GM23338 (cell line): ENCODE measurements at regions not wholly inside any gene's neighbourhood (a gene's known extent, or its start where the extent isn't known, plus 50 kb on each side); places are given as distances from the start of the nearest gene placed in this dataset.

ENCODE experiments used
- ATAC-seq: fragments of 200-7000 bp; cut with Tn5 transposase; 3 replicates; pipeline ENCODE4 v1.9.1; 2020
- DNase-seq: peaks from one replicate; pipeline ENCODE4 v3.0.0-alpha.2; 2015; ENCODE audit warnings: low spot score
- H2AFZ ChIP-seq: fragments of 200-600 bp; sonication (generic); 2 replicates; pipeline ENCODE4 v1.8.0; 2016; ENCODE audit warnings: antibody characterized with exemption, mild to moderate bottlenecking, moderate library complexity
- H3F3A ChIP-seq: fragments of 200-600 bp; sonication (generic); replicated peaks from 2 replicates; pipeline ENCODE4 v1.8.0; 2017; ENCODE audit warnings: antibody characterized with exemption, mixed run types, low read depth
- H3K27ac ChIP-seq: fragments of 200-600 bp; sonication (generic); 2 replicates; pipeline ENCODE4 v1.6.1; 2016; ENCODE audit warnings: low read depth
- H3K27me3 ChIP-seq: fragments of 200-600 bp; sonication (generic); 2 replicates; pipeline ENCODE4 v1.8.0; 2016; ENCODE audit warnings: mild to moderate bottlenecking, mixed run types, moderate library complexity; ENCODE audit not compliant: insufficient read depth
- H3K36me3 ChIP-seq: fragments of 200-600 bp; sonication (generic); 2 replicates; pipeline ENCODE4 v1.8.0; 2016; ENCODE audit warnings: mild to moderate bottlenecking; ENCODE audit not compliant: insufficient read depth
- H3K4me1 ChIP-seq: fragments of 200-600 bp; sonication (generic); 2 replicates; pipeline ENCODE4 v1.8.0; 2016; ENCODE audit warnings: mild to moderate bottlenecking, moderate library complexity; ENCODE audit not compliant: insufficient read depth
- H3K4me2 ChIP-seq: fragments of 200-600 bp; sonication (generic); 2 replicates; pipeline ENCODE4 v1.7.1; 2017; ENCODE audit warnings: mixed run types
- H3K4me3 ChIP-seq: fragments of 200-600 bp; sonication (generic); 2 replicates; pipeline ENCODE4 v1.6.1; 2016; ENCODE audit warnings: mixed run types
- H3K79me2 ChIP-seq: fragments of 200-600 bp; sonication (generic); replicated peaks from 2 replicates; pipeline ENCODE4 v1.8.0; 2017; ENCODE audit warnings: mild to moderate bottlenecking; ENCODE audit not compliant: insufficient read depth
- H3K9me2 ChIP-seq: fragments of 200-600 bp; sonication (generic); 2 replicates; pipeline ENCODE4 v1.8.0; 2017; ENCODE audit not compliant: insufficient read depth
- H4K20me1 ChIP-seq: fragments of 200-600 bp; sonication (generic); replicated peaks from 2 replicates; pipeline ENCODE4 v1.8.0; 2017; ENCODE audit warnings: mild to moderate bottlenecking; ENCODE audit not compliant: insufficient read depth
- H3K27ac Mint-ChIP-seq: 2 replicates; pipeline ENCODE4 v1.8.0; 2020; ENCODE audit warnings: inconsistent platforms, mild to moderate bottlenecking, moderate library complexity, mixed read lengths
- H3K27me3 Mint-ChIP-seq: 3 replicates; pipeline ENCODE4 v1.8.0; 2022; ENCODE audit warnings: low read depth, mild to moderate bottlenecking, moderate library complexity, mixed read lengths, inconsistent platforms; ENCODE audit not compliant: insufficient read depth, poor library complexity
- H3K36me3 Mint-ChIP-seq: 3 replicates; pipeline ENCODE4 v1.8.0; 2021; ENCODE audit warnings: low read depth, mild to moderate bottlenecking, inconsistent platforms, moderate library complexity, mixed read lengths
- H3K4me1 Mint-ChIP-seq: 3 replicates; pipeline ENCODE4 v1.8.0; 2020; ENCODE audit warnings: mild to moderate bottlenecking, inconsistent platforms, mixed read lengths
- H3K4me3 Mint-ChIP-seq: 3 replicates; pipeline ENCODE4 v1.8.0; 2021; ENCODE audit warnings: moderate library complexity, mild to moderate bottlenecking, inconsistent platforms, mixed read lengths
- H3K9me3 Mint-ChIP-seq: 3 replicates; pipeline ENCODE4 v1.8.0; 2020; ENCODE audit warnings: moderate library complexity, mild to moderate bottlenecking, inconsistent platforms, mixed read lengths
- EZH2 ChIP-seq: fragments of 200-600 bp; sonication (generic); IDR thresholded peaks from one replicate; pipeline ENCODE4 v1.8.0; 2017; ENCODE audit warnings: antibody characterized with exemption, mild to moderate bottlenecking, low read depth; ENCODE audit not compliant: unreplicated experiment
- EZH2phosphoT487 ChIP-seq: fragments of 200-600 bp; sonication (generic); IDR thresholded peaks from one replicate; pipeline ENCODE4 v1.8.1; 2018; ENCODE audit warnings: antibody characterized with exemption; ENCODE audit not compliant: unreplicated experiment
- JUNB ChIP-seq: IDR thresholded peaks from one replicate; pipeline ENCODE4 v1.6.1; 2016; ENCODE audit warnings: antibody characterized with exemption; ENCODE audit not compliant: unreplicated experiment
- NANOG ChIP-seq: IDR thresholded peaks from 2 replicates; pipeline ENCODE4 v1.6.1; 2016; ENCODE audit warnings: antibody characterized with exemption, borderline replicate concordance
- STAT1 ChIP-seq: IDR thresholded peaks from one replicate; pipeline ENCODE4 v1.6.1; 2016; ENCODE audit warnings: antibody characterized with exemption; ENCODE audit not compliant: unreplicated experiment
- ZNF114 ChIP-seq: fragments of 250-450 bp; sonication (Bioruptor Pico); IDR thresholded peaks from 2 replicates; pipeline ENCODE4 v1.5.0; 2020; ENCODE audit warnings: mild to moderate bottlenecking, moderate library complexity
- TF ChIP-seq, protein P1 (sequence below): fragments of 250-450 bp; sonication (Bioruptor Pico); IDR thresholded peaks from 2 replicates; pipeline ENCODE4 v1.5.0; 2020; ENCODE audit warnings: mild to moderate bottlenecking, moderate library complexity
- TF ChIP-seq, protein P2 (sequence below), 2 experiments: fragments of 200-600 bp in 1 of 2; sonication (generic) in 1 of 2; conservative IDR thresholded peaks; 2 replicates each; pipeline versions ENCODE4 v1.5.1 to v1.6.1; 2016 to 2017; ENCODE audit warnings: antibody characterized with exemption in 2 of 2, low read depth in 2 of 2, mild to moderate bottlenecking in 2 of 2, moderate library complexity in 1 of 2
- TF ChIP-seq, protein P3 (sequence below): IDR thresholded peaks from one replicate; pipeline ENCODE4 v1.6.1; 2018; ENCODE audit warnings: antibody characterized with exemption; ENCODE audit not compliant: unreplicated experiment

DNA sequence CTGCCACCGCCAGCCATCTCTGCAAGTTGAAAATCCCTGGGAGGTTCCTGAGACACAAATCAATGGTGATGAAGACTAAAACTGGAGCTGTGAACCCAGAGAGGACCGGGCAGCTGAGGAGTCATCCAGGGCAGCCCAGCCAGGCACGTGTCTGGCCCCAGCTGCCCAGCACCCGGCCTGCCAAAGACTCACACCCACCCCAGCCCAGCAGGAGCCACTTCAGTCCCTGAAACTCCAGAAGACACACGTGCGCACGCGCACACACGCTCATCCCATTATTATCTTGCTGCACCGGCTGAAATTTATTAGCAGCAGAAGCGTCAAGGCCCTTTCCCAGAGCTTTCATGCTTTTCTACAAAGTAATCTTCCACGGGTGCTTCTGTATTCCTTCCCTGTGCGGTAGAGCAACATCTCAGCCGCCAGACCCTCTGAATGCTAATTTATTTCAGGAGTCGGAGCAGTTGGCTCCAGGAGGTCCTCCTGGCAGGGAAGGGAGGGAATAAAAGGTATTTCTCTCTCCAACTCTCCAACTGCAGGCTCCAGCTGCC, 59.8 kb upstream of the RBFOX3 start (continued):
- TF ChIP-seq, protein P1, sequence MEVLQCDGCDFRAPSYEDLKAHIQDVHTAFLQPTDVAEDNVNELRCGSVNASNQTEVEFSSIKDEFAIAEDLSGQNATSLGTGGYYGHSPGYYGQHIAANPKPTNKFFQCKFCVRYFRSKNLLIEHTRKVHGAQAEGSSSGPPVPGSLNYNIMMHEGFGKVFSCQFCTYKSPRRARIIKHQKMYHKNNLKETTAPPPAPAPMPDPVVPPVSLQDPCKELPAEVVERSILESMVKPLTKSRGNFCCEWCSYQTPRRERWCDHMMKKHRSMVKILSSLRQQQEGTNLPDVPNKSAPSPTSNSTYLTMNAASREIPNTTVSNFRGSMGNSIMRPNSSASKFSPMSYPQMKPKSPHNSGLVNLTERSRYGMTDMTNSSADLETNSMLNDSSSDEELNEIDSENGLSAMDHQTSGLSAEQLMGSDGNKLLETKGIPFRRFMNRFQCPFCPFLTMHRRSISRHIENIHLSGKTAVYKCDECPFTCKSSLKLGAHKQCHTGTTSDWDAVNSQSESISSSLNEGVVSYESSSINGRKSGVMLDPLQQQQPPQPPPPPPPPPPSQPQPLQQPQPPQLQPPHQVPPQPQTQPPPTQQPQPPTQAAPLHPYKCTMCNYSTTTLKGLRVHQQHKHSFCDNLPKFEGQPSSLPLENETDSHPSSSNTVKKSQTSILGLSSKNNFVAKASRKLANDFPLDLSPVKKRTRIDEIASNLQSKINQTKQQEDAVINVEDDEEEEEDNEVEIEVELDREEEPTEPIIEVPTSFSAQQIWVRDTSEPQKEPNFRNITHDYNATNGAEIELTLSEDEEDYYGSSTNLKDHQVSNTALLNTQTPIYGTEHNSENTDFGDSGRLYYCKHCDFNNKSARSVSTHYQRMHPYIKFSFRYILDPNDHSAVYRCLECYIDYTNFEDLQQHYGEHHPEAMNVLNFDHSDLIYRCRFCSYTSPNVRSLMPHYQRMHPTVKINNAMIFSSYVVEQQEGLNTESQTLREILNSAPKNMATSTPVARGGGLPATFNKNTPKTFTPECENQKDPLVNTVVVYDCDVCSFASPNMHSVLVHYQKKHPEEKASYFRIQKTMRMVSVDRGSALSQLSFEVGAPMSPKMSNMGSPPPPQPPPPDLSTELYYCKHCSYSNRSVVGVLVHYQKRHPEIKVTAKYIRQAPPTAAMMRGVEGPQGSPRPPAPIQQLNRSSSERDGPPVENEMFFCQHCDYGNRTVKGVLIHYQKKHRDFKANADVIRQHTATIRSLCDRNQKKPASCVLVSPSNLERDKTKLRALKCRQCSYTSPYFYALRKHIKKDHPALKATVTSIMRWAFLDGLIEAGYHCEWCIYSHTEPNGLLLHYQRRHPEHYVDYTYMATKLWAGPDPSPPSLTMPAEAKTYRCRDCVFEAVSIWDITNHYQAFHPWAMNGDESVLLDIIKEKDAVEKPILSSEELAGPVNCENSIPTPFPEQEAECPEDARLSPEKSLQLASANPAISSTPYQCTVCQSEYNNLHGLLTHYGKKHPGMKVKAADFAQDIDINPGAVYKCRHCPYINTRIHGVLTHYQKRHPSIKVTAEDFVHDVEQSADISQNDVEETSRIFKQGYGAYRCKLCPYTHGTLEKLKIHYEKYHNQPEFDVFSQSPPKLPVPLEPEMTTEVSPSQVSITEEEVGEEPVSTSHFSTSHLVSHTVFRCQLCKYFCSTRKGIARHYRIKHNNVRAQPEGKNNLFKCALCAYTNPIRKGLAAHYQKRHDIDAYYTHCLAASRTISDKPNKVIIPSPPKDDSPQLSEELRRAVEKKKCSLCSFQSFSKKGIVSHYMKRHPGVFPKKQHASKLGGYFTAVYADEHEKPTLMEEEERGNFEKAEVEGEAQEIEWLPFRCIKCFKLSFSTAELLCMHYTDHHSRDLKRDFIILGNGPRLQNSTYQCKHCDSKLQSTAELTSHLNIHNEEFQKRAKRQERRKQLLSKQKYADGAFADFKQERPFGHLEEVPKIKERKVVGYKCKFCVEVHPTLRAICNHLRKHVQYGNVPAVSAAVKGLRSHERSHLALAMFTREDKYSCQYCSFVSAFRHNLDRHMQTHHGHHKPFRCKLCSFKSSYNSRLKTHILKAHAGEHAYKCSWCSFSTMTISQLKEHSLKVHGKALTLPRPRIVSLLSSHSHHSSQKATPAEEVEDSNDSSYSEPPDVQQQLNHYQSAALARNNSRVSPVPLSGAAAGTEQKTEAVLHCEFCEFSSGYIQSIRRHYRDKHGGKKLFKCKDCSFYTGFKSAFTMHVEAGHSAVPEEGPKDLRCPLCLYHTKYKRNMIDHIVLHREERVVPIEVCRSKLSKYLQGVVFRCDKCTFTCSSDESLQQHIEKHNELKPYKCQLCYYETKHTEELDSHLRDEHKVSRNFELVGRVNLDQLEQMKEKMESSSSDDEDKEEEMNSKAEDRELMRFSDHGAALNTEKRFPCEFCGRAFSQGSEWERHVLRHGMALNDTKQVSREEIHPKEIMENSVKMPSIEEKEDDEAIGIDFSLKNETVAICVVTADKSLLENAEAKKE (CRISPR knock-in tag): no peak
- TF ChIP-seq NANOG: no peak
- TF ChIP-seq EZH2phosphoT487: no peak
- TF ChIP-seq EZH2: no peak
- TF ChIP-seq, protein P2, sequence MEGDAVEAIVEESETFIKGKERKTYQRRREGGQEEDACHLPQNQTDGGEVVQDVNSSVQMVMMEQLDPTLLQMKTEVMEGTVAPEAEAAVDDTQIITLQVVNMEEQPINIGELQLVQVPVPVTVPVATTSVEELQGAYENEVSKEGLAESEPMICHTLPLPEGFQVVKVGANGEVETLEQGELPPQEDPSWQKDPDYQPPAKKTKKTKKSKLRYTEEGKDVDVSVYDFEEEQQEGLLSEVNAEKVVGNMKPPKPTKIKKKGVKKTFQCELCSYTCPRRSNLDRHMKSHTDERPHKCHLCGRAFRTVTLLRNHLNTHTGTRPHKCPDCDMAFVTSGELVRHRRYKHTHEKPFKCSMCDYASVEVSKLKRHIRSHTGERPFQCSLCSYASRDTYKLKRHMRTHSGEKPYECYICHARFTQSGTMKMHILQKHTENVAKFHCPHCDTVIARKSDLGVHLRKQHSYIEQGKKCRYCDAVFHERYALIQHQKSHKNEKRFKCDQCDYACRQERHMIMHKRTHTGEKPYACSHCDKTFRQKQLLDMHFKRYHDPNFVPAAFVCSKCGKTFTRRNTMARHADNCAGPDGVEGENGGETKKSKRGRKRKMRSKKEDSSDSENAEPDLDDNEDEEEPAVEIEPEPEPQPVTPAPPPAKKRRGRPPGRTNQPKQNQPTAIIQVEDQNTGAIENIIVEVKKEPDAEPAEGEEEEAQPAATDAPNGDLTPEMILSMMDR (conservative IDR thresholded peaks at IDR 0.05; ENCODE audit: low read depth in 2 of 2): no peak

DNA sequence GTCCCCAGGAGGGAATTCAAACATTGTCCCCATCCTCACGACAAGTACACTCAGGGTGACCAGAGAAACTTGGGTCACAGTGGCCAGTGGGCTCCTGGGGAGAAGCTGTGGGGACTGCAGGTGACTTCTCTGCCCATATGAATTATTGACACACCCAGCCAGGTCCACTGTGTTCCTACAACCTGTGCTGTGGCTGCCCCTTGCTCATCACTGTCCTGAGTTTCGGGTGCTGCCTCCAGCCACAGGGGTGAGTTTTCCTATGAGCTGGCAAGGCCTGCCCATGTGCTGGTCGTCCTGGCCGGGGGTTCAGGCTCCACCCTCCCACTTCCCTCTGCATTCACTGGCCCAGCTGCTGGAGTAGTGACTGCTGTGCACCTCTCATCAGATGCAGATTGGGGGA, 59.0 kb upstream of the RBFOX3 start:
- Mint-ChIP-seq H3K27me3 (peaks cover 23% of the 10 kb centered on the region), H3K27ac (no peak overlapping the region), H3K36me3 (peaks cover 6% of the 10 kb centered on the region), H3K4me3 (no peak overlapping the region), H3K9me3 (peaks cover 26% of the 10 kb centered on the region), H3K4me1 (peaks cover 18% of the 10 kb centered on the region)
- Histone ChIP-seq H3F3A (no peaks in the 10 kb centered on the region), H3K79me2 (no peaks in the 10 kb centered on the region), H3K4me3 (no peak overlapping the region), H3K9me2 (no peaks in the 10 kb centered on the region), H4K20me1 (no peaks in the 10 kb centered on the region), H3K27ac (no peak overlapping the region), H3K4me1 (no peaks in the 10 kb centered on the region; the same call in 1 of the 2 replicates), H2AFZ (no peak overlapping the region), H3K4me2 (no peak overlapping the region), H3K27me3 (no peaks in the 10 kb centered on the region), H3K36me3 (no peaks in the 10 kb centered on the region)
- ATAC-seq (no peak), DNase-seq (no peak)
- TF ChIP-seq ZNF114 (CRISPR knock-in tag): no peak
- no peak for TF ChIP-seq JUNB
- TF ChIP-seq, protein P3, sequence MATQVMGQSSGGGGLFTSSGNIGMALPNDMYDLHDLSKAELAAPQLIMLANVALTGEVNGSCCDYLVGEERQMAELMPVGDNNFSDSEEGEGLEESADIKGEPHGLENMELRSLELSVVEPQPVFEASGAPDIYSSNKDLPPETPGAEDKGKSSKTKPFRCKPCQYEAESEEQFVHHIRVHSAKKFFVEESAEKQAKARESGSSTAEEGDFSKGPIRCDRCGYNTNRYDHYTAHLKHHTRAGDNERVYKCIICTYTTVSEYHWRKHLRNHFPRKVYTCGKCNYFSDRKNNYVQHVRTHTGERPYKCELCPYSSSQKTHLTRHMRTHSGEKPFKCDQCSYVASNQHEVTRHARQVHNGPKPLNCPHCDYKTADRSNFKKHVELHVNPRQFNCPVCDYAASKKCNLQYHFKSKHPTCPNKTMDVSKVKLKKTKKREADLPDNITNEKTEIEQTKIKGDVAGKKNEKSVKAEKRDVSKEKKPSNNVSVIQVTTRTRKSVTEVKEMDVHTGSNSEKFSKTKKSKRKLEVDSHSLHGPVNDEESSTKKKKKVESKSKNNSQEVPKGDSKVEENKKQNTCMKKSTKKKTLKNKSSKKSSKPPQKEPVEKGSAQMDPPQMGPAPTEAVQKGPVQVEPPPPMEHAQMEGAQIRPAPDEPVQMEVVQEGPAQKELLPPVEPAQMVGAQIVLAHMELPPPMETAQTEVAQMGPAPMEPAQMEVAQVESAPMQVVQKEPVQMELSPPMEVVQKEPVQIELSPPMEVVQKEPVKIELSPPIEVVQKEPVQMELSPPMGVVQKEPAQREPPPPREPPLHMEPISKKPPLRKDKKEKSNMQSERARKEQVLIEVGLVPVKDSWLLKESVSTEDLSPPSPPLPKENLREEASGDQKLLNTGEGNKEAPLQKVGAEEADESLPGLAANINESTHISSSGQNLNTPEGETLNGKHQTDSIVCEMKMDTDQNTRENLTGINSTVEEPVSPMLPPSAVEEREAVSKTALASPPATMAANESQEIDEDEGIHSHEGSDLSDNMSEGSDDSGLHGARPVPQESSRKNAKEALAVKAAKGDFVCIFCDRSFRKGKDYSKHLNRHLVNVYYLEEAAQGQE: no peak
- TF ChIP-seq STAT1: no peak
- TF ChIP-seq, protein P2 (conservative IDR thresholded peaks at IDR 0.05; ENCODE audit: low read depth in 2 of 2): no peak
